RWPE1 (cell line): ENCODE measurements at regions not wholly inside any gene's neighbourhood (a gene's known extent, or its start where the extent isn't known, plus 50 kb on each side); places are given as distances from the start of the nearest gene placed in this dataset.

Experiments used
- CTCF ChIA-PET: fragments of 350-600 bp; sonication (Branson Sonifier 250); formaldehyde crosslinking; extraction: SDS; loops from one replicate; lab custom pipeline; 2021; lab: Yijun Ruan, JAX
- POLR2A ChIA-PET: fragments of 400-600 bp; formaldehyde crosslinking; extraction: SDS; loops from one replicate; lab custom pipeline; 2020; ENCODE audit warnings: antibody characterized with exemption; ENCODE audit not compliant: low non-redundant PET; lab: Yijun Ruan, JAX
- DNase-seq: peaks from one replicate; pipeline ENCODE4 v3.0.0; 2012; ENCODE audit warnings: low spot score
- H3K27ac ChIP-seq: fragments of 450-650 bp; 2 replicates; pipeline ENCODE4 v1.5.1; 2017
- CTCF ChIP-seq: fragments of 450-650 bp; conservative IDR thresholded peaks from 2 replicates; pipeline ENCODE4 v1.5.1; 2017; ENCODE audit warnings: low read depth, mild to moderate bottlenecking

GRCh38 chr3:59270209-59270608 is 220.4 kb upstream of the CFAP20DC start:
- H3K27ac ChIP-seq: no peak overlapping the region
- ChIA-PET CTCF (interaction anchor here (0.7 kb wide), 1 partner anchor 445 kb away, joined by 4 read pairs; no protein-coding TSS in a partner anchor), POLR2A (no interaction called here)
- no peak for TF ChIP-seq CTCF
- DNase-seq: no peak

GRCh38 chr3:59268170-59268569 is 218.3 kb upstream of the CFAP20DC start:
- TF ChIP-seq CTCF: no peak
- peak; percentile 13 for DNase-seq
- POLR2A ChIA-PET: no interaction called here
- CTCF ChIA-PET: no interaction called here
- no peak overlapping the region for H3K27ac ChIP-seq

- TF ChIP-seq CTCF: no peak
- H3K27ac ChIP-seq: no peak overlapping the region
- no peak for DNase-seq
- CTCF ChIA-PET: interaction anchor here (0.6 kb wide), 1 partner anchor 60 kb away, joined by 4 read pairs; no protein-coding TSS in a partner anchor
- POLR2A ChIA-PET: no interaction called here
Observed at GRCh38 chr3:59267021-59267420, 217.2 kb upstream of the CFAP20DC start.

- ChIA-PET CTCF (no interaction called here), POLR2A (no interaction called here)
- no peak for TF ChIP-seq CTCF
- no peak overlapping the region for H3K27ac ChIP-seq
- DNase-seq: no peak
Observed at GRCh38 chr3:59266551-59266950, 216.7 kb upstream of the CFAP20DC start.

GRCh38 chr3:59265566-59265965 is 215.7 kb upstream of the CFAP20DC start:
- ChIA-PET CTCF (no interaction called here), POLR2A (no interaction called here)
- H3K27ac ChIP-seq: no peak overlapping the region
- no peak for TF ChIP-seq CTCF
- no peak for DNase-seq

GRCh38 chr3:59264366-59264765 is 214.5 kb upstream of the CFAP20DC start:
- TF ChIP-seq CTCF: no peak
- ChIA-PET CTCF (no interaction called here), POLR2A (no interaction called here)
- no peak overlapping the region for H3K27ac ChIP-seq
- DNase-seq: no peak

GRCh38 chr3:59263152-59263551 is 213.3 kb upstream of the CFAP20DC start:
- H3K27ac ChIP-seq: no peak overlapping the region
- DNase-seq: no peak
- POLR2A ChIA-PET: no interaction called here
- CTCF ChIA-PET: no interaction called here
- no peak for TF ChIP-seq CTCF
